Fibroblast of the aortic adventitia (primary cell): ENCODE measurements at regions not wholly inside any gene's neighbourhood (a gene's known extent, or its start where the extent isn't known, plus 50 kb on each side); places are given as distances from the start of the nearest gene placed in this dataset.
"Not testable (repeated sequence)": the region's sequence is repeated elsewhere in the genome, so short reads cannot be mapped to it uniquely, and the experiment has no call there.

Source experiments
- DNase-seq: peaks from one replicate; pipeline ENCODE4 v3.0.0-alpha.2; 2010; ENCODE audit warnings: low read depth
- H3K4me3 ChIP-seq: 2 replicates; pipeline ENCODE4 v1.5.1; 2011; ENCODE audit warnings: low read depth, mild to moderate bottlenecking, control low read depth, low read length, moderate library complexity
- TF ChIP-seq, protein P1 (sequence below): IDR thresholded peaks from 2 replicates; pipeline ENCODE4 v1.5.1; 2011; ENCODE audit warnings: mild to moderate bottlenecking, low read length, control low read depth, inconsistent platforms; ENCODE audit not compliant: insufficient read depth

- no peak for DNase-seq
- TF ChIP-seq, protein P1, sequence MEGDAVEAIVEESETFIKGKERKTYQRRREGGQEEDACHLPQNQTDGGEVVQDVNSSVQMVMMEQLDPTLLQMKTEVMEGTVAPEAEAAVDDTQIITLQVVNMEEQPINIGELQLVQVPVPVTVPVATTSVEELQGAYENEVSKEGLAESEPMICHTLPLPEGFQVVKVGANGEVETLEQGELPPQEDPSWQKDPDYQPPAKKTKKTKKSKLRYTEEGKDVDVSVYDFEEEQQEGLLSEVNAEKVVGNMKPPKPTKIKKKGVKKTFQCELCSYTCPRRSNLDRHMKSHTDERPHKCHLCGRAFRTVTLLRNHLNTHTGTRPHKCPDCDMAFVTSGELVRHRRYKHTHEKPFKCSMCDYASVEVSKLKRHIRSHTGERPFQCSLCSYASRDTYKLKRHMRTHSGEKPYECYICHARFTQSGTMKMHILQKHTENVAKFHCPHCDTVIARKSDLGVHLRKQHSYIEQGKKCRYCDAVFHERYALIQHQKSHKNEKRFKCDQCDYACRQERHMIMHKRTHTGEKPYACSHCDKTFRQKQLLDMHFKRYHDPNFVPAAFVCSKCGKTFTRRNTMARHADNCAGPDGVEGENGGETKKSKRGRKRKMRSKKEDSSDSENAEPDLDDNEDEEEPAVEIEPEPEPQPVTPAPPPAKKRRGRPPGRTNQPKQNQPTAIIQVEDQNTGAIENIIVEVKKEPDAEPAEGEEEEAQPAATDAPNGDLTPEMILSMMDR, result no peak
- H3K4me3 ChIP-seq, result no peak overlapping the region
Measured at GRCh38 chr5:90325093-90325492, 84.5 kb downstream of the CETN3 start.

DNA sequence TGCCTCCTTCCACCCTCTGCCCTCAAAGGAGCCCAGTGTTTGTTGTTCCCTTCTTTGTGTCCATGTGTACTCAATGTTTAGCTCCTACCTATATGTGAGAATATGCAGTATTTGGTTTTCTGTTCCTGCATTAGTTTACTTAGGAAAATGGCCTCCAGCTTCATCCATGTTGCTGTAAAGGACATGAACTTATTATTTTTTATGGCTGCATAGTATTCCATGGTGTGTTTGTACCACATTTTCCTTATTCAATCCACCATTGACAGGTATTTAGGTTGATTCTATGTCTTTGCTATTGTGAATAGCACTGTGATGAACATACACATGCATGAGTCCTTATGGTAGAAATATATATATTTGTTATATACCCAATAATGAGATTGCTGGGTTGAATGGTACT, 89.2 kb downstream of the CETN3 start:
- not testable (repeated sequence) for H3K4me3 ChIP-seq, DNase-seq

DNA sequence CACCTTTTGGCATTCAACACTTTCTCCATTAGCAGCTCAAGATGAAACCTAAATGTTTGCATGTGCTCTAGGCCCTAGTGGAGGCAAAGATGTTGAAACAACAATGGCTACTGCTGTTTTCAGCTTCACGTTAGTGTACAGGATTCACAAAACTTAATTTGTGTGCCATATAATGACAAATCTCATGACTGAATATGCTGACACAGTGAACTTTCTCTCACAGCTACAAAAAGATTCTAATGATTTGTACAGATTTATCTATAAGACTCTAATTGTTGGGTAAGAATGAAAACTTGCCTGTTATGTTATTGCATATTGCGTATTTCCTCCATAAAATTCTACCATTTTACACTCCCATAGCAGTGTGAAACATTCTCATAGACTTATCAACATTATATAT, 97.5 kb downstream of the CETN3 start:
- H3K4me3 ChIP-seq, result no peak overlapping the region
- TF ChIP-seq, protein P1, result no peak
- no peak for DNase-seq

DNA sequence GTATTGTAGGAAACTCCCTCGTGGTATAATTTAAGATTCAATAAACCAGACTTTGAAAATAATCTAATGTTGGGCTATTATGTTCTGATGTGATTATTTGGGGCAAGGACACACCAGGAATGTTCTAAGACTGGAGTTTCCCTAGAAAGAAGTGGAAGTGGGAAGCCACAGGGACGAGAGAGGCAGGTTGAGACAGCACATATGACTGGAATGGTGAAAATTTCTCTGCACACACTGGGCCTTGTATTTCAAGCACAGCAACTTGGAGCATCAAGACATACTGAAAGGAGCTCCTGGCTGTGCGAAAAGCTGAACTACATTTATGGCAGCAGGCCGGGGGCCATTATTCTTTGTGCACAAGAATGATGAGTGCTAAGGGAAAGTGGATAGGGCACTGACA, 98.2 kb downstream of the CETN3 start:
- TF ChIP-seq, protein P1, result no peak
- no peak overlapping the region for H3K4me3 ChIP-seq
- DNase-seq, result no peak

DNA sequence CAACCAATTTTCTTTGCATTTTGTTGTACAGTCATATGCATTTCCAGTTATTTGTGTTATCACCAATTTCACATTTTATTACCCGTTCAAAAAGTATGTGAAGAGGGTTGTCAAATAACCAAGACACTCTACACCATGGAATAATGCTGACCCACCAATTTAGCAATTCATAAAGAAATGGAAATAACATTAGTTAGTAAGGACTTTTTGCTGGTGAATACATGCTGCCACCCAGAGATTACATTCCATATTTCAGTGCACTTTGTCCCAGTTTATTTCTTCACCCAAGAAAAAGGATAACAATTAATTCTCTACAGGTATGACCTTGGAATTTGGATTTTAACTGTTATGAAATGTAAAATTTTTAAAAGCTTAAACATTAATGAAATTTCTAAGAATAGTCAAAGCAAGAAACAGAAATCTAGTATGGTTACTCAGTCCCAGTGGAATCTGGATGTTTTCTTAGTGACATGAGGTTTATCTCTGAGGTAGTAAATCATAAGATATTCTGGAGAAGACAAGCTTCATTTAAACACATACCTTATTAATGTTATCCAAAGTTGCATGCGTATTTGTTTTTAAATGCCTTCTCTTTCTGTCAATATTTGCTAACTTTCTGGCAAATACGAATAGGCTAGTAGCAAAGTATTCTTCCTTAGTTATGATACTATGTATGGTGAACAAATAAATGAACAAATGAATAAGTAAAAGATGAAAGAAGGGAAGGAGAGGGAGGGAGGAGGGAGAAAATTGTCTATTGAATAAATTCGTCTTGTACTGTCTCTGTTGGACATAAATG, 100.6 kb downstream of the CETN3 start:
- TF ChIP-seq, protein P1, result no peak
- no peak for DNase-seq
- H3K4me3 ChIP-seq, result no peak overlapping the region

DNA sequence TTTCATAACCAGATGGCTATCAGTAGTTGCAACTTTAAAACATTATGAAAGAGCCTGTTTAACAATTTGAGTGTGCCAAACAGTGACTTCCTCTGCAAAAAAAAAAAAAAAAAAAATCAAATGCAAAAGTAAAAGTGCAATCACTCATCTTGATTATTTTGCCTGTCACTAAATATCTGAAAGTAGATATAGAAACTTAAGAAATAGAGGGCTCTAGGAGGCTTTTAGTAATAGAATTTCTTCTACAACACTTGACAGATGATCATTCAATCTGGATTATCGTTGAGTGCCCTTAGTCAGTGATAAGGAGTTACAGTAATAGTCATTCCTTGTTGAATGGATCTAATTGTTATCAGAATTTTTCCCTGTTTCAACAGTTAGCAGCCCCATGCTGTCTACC, 101.8 kb downstream of the CETN3 start:
- H3K4me3 ChIP-seq, result no peak overlapping the region
- TF ChIP-seq, protein P1, result no peak
- no peak for DNase-seq

- DNase-seq, result no peak
Measured at GRCh38 chr5:90307322-90307721, 102.2 kb downstream of the CETN3 start.

More at GRCh38 chr5:90307322-90307721, 102.2 kb downstream of the CETN3 start:
- TF ChIP-seq, protein P1, result no peak
- no peak overlapping the region for H3K4me3 ChIP-seq
